Vagina (tissue), 2 donors: ENCODE measurements at regions not wholly inside any gene's neighbourhood (a gene's known extent, or its start where the extent isn't known, plus 50 kb on each side); places are given as distances from the start of the nearest gene placed in this dataset.

Source experiments
- DNase-seq, 2 donors: peaks; one replicate each; pipeline ENCODE4 v3.0.0-alpha.2; 2017; ENCODE audit errors: extremely low spot score in 2 of 2
- H3K27ac ChIP-seq: fragments of 200-600 bp; sonication (generic); one replicate; pipeline ENCODE4 v1.5.1; 2019
- H3K27me3 ChIP-seq: fragments of 200-600 bp; sonication (generic); one replicate; pipeline ENCODE4 v1.5.1; 2019
- H3K36me3 ChIP-seq, 2 donors: fragments of 200-600 bp; sonication (generic); one replicate each; pipeline ENCODE4 v1.5.1; 2017 to 2019
- H3K4me1 ChIP-seq: fragments of 200-600 bp; sonication (generic); one replicate; pipeline ENCODE4 v1.5.1; 2019
- H3K4me3 ChIP-seq, 2 donors: fragments of 200-600 bp; sonication (generic); 1 replicate in 1 of 2; 2 replicates in 1 of 2; pipeline ENCODE4 v1.5.1; 2016 to 2019
- H3K9me3 ChIP-seq: fragments of 200-600 bp; sonication (generic); one replicate; pipeline ENCODE4 v1.5.1; 2019
- POLR2A ChIP-seq, 2 donors: fragments of 450-650 bp; IDR thresholded peaks; one replicate each; pipeline ENCODE4 v1.6.1; 2017; ENCODE audit warnings: antibody characterized with exemption in 2 of 2, mild to moderate bottlenecking in 2 of 2, moderate library complexity in 2 of 2
- POLR2AphosphoS5 ChIP-seq, 2 donors: sonication (generic); formaldehyde crosslinking; IDR thresholded peaks; one replicate each; pipeline ENCODE4 v1.9.0; 2017; ENCODE audit warnings: antibody characterized with exemption in 2 of 2, mild to moderate bottlenecking in 2 of 2, low read depth in 1 of 2; ENCODE audit not compliant: insufficient read depth in 1 of 2
- intact Hi-C: fragments of 100-400 bp; cut with DNase I; formaldehyde crosslinking; loops from one replicate; pipeline ENCODE4 v1.15.1; 2023
- TF ChIP-seq, protein P1 (sequence below), 3 experiments: fragments of 450-650 bp in 2 of 3; fragments of 200-600 bp in 1 of 3; sonication (generic) in 1 of 3; IDR thresholded peaks; one replicate each; pipeline ENCODE4 v1.5.1; 2017 to 2019; ENCODE audit warnings: antibody characterized with exemption in 3 of 3, mild to moderate bottlenecking in 2 of 3, moderate library complexity in 2 of 3

DNA sequence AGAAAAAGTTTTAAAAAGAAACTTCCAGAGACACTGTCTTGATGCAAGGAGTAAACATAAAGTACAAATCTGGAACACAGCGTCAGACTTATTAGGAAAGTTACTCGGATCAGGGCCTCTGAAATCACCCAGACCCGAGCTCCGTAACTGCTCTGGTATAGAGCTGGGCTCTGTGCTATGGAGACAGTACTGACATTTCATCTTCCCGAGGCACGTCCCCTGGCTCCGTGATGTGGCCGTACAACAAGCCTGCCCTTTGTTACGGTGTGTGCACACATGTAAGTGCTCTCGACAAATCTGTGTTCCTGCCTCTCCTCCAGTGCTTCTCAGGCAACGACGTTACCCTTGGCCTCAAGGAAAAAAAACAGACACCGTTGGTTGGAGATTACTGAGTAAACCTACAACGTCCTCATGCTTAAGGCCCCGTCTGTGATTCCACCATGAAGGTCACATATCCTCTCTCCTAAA lies 107.0 kb upstream of the IRF2BP2 start:
- H3K4me1 ChIP-seq: peaks cover 47% of the 10 kb centered on the region
- intact Hi-C loops: no loop called here
- no peaks in the 10 kb centered on the region for H3K36me3 ChIP-seq
- no peak for DNase-seq
- H3K27me3 ChIP-seq: no peaks in the 10 kb centered on the region
- H3K27ac ChIP-seq: peak overlapping the region; percentile 49
- H3K9me3 ChIP-seq: no peaks in the 10 kb centered on the region
- no peak overlapping the region for H3K4me3 ChIP-seq
- TF ChIP-seq POLR2AphosphoS5 (IDR thresholded peaks at IDR 0.05; ENCODE audit: insufficient read depth in 1 of 2, low read depth in 1 of 2) (no peak), POLR2A (IDR thresholded peaks at IDR 0.05) (no peak)
- TF ChIP-seq, protein P1, sequence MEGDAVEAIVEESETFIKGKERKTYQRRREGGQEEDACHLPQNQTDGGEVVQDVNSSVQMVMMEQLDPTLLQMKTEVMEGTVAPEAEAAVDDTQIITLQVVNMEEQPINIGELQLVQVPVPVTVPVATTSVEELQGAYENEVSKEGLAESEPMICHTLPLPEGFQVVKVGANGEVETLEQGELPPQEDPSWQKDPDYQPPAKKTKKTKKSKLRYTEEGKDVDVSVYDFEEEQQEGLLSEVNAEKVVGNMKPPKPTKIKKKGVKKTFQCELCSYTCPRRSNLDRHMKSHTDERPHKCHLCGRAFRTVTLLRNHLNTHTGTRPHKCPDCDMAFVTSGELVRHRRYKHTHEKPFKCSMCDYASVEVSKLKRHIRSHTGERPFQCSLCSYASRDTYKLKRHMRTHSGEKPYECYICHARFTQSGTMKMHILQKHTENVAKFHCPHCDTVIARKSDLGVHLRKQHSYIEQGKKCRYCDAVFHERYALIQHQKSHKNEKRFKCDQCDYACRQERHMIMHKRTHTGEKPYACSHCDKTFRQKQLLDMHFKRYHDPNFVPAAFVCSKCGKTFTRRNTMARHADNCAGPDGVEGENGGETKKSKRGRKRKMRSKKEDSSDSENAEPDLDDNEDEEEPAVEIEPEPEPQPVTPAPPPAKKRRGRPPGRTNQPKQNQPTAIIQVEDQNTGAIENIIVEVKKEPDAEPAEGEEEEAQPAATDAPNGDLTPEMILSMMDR (IDR thresholded peaks at IDR 0.05): no peak

- intact Hi-C loops: no loop called here
Observed at GRCh38 chr1:234715252-234716014, 105.5 kb upstream of the IRF2BP2 start.

DNA sequence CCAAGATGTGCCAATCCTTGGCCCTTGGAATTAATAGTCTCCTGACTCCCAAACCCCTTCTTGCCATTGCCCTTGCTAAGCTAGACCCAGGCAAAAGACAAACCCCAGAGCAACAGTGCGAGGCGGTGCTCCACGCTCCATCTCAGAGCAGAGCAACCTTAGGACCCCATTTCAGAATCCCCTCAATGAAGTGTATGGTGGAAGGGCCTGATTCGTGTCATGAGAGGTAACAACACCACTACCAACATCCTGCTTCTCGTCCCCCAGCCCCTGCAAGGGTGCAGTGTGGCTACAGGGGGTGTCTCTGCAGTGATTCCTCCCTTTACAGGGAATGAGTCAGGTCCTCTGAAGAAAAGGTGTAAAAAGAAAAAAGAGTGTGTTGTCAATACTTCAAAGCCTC lies 103.9 kb upstream of the IRF2BP2 start:
- intact Hi-C loops: no loop called here
- DNase-seq: peak in 1 of 2 donors; percentile 62

More at GRCh38 chr1:234715252-234716014, 105.5 kb upstream of the IRF2BP2 start:
- H3K9me3 ChIP-seq: no peaks in the 10 kb centered on the region
- DNase-seq: no peak
- TF ChIP-seq, protein P1 (IDR thresholded peaks at IDR 0.05): no peak
- no peak for TF ChIP-seq POLR2AphosphoS5 (IDR thresholded peaks at IDR 0.05; ENCODE audit: insufficient read depth in 1 of 2, low read depth in 1 of 2)
- TF ChIP-seq POLR2A (IDR thresholded peaks at IDR 0.05): no peak
- peak overlapping the region; percentile 49 for H3K27ac ChIP-seq
- no peaks in the 10 kb centered on the region for H3K36me3 ChIP-seq
- no peaks in the 10 kb centered on the region for H3K27me3 ChIP-seq
- H3K4me1 ChIP-seq: peaks cover 32% of the 10 kb centered on the region
- H3K4me3 ChIP-seq: no peak overlapping the region

GRCh38 chr1:234713440-234713839 lies 103.5 kb upstream of the IRF2BP2 start:
- Histone ChIP-seq H3K36me3 (no peaks in the 10 kb centered on the region), H3K27me3 (no peaks in the 10 kb centered on the region), H3K9me3 (no peaks in the 10 kb centered on the region), H3K4me1 (peaks cover 15% of the 10 kb centered on the region), H3K4me3 (no peak overlapping the region), H3K27ac (no peak overlapping the region)
- peak in 1 of 2 donors; percentile 34 for DNase-seq
- intact Hi-C loops: no loop called here
- TF ChIP-seq POLR2AphosphoS5 (IDR thresholded peaks at IDR 0.05; ENCODE audit: insufficient read depth in 1 of 2, low read depth in 1 of 2) (no peak), POLR2A (IDR thresholded peaks at IDR 0.05) (no peak)
- TF ChIP-seq, protein P1 (IDR thresholded peaks at IDR 0.05): no peak

More for the DNA sequence above, 103.9 kb upstream of the IRF2BP2 start:
- Histone ChIP-seq H3K4me1 (peaks cover 19% of the 10 kb centered on the region), H3K9me3 (no peaks in the 10 kb centered on the region), H3K27ac (no peak overlapping the region), H3K36me3 (no peaks in the 10 kb centered on the region), H3K4me3 (no peak overlapping the region), H3K27me3 (no peaks in the 10 kb centered on the region)
- TF ChIP-seq, protein P1 (IDR thresholded peaks at IDR 0.05): no peak
- TF ChIP-seq POLR2A (IDR thresholded peaks at IDR 0.05) (no peak), POLR2AphosphoS5 (IDR thresholded peaks at IDR 0.05; ENCODE audit: insufficient read depth in 1 of 2, low read depth in 1 of 2) (no peak)

DNA sequence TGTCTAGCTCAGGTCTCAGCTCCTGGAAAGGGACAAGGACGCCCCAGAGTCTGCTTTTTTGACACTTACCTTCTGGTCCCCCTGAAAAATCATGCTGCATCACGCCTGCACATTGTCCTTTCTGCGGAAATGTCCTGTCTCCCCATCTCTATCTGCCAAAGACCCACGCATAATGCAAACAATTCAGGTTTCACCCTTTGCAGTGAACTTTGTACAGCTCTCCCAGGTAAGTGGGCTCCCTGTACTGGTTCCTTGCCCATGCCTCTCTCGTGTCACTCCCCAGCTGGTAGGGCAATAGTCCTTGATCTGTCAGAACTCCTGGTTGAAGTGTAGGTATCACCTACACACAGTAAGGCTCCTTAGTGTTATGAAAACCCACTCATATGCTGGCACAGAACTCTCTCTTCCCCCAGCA lies 102.9 kb upstream of the IRF2BP2 start:
- Histone ChIP-seq H3K4me3 (no peak overlapping the region), H3K27ac (no peak overlapping the region), H3K36me3 (no peaks in the 10 kb centered on the region), H3K4me1 (peaks cover 15% of the 10 kb centered on the region), H3K27me3 (no peaks in the 10 kb centered on the region), H3K9me3 (no peaks in the 10 kb centered on the region)
- peak in 1 of 2 donors; percentile 58 for DNase-seq
- TF ChIP-seq POLR2AphosphoS5 (IDR thresholded peaks at IDR 0.05; ENCODE audit: insufficient read depth in 1 of 2, low read depth in 1 of 2) (no peak), POLR2A (IDR thresholded peaks at IDR 0.05) (no peak)
- TF ChIP-seq, protein P1 (IDR thresholded peaks at IDR 0.05): no peak
- intact Hi-C loops: no loop called here
